SU-DHL-6 (cell line): ENCODE measurements at regions not wholly inside any gene's neighbourhood (a gene's known extent, or its start where the extent isn't known, plus 50 kb on each side); places are given as distances from the start of the nearest gene placed in this dataset.

Experiments used
- H2AFZ ChIP-seq: fragments of 200-600 bp; sonication (generic); 2 replicates; pipeline ENCODE4 v1.6.1; 2014; ENCODE audit warnings: low read depth, mild to moderate bottlenecking, moderate library complexity, mixed read lengths, antibody characterized with exemption, low read length; ENCODE audit not compliant: severe bottlenecking
- H3F3A ChIP-seq: fragments of 200-600 bp; shearing (Covaris generic); 2 replicates; pipeline ENCODE4 v1.6.0; 2016; ENCODE audit warnings: antibody characterized with exemption, mild to moderate bottlenecking; ENCODE audit not compliant: insufficient read depth
- H3K27ac ChIP-seq: fragments of 200-600 bp; sonication (generic); 2 replicates; pipeline ENCODE4 v1.5.1; 2016; ENCODE audit warnings: low read depth, mild to moderate bottlenecking, low read length, moderate library complexity, mixed read lengths
- H3K27me3 ChIP-seq: fragments of 200-600 bp; sonication (generic), shearing (Covaris generic); 2 replicates; pipeline ENCODE4 v1.6.0; 2014; ENCODE audit warnings: mild to moderate bottlenecking, low read length
- H3K36me3 ChIP-seq: fragments of 200-600 bp; sonication (generic); 2 replicates; pipeline ENCODE4 v1.6.1; 2014; ENCODE audit warnings: mild to moderate bottlenecking, low read length, mixed read lengths
- H3K4me2 ChIP-seq: fragments of 300-600, 200-600 bp; shearing (Covaris generic), sonication (generic); 2 replicates; pipeline ENCODE4 v1.6.0; 2014; ENCODE audit warnings: low read length, low read depth, mild to moderate bottlenecking; ENCODE audit not compliant: poor library complexity, severe bottlenecking
- H3K4me3 ChIP-seq: fragments of 200-600 bp; sonication (generic); 2 replicates; pipeline ENCODE4 v1.5.1; 2014; ENCODE audit warnings: antibody characterized with exemption, low read length, mild to moderate bottlenecking, mixed read lengths; ENCODE audit not compliant: insufficient read depth, poor library complexity, severe bottlenecking
- H3K79me2 ChIP-seq: fragments of 200-600 bp; sonication (generic); 2 replicates; pipeline ENCODE4 v1.6.1; 2014; ENCODE audit warnings: mild to moderate bottlenecking, low read length, moderate library complexity; ENCODE audit not compliant: insufficient read depth
- H3K9ac ChIP-seq: fragments of 200-600 bp; sonication (generic); 2 replicates; pipeline ENCODE4 v1.7.0; 2014; ENCODE audit warnings: mild to moderate bottlenecking, low read length
- H3K9me2 ChIP-seq: fragments of 200-600 bp; sonication (generic); replicated peaks from 2 replicates; pipeline ENCODE4 v1.6.1; 2014; ENCODE audit warnings: low read length; ENCODE audit not compliant: insufficient read depth
- H3K9me3 ChIP-seq: fragments of 200-600 bp; sonication (generic); 2 replicates; pipeline ENCODE4 v1.6.1; 2014; ENCODE audit warnings: low read length, mixed read lengths; ENCODE audit not compliant: insufficient read depth
- H4K20me1 ChIP-seq: fragments of 200-600 bp; sonication (generic); 2 replicates; pipeline ENCODE4 v1.6.1; 2014; ENCODE audit warnings: low read depth, mild to moderate bottlenecking, antibody characterized with exemption, low read length, moderate library complexity, mixed read lengths
- EZH2phosphoT487 ChIP-seq: fragments of 200-600 bp; sonication (generic), shearing (Covaris generic); conservative IDR thresholded peaks from 2 replicates; pipeline ENCODE4 v1.6.1; 2018; ENCODE audit warnings: mild to moderate bottlenecking, antibody characterized with exemption, low read length, moderate library complexity, mixed read lengths
- TF ChIP-seq, protein P1 (sequence below): fragments of 200-600 bp; sonication (generic); IDR thresholded peaks from one replicate; pipeline ENCODE4 v1.5.1; 2017; ENCODE audit warnings: antibody characterized with exemption, mild to moderate bottlenecking, low read length, moderate library complexity; ENCODE audit not compliant: insufficient read depth, poor library complexity, severe bottlenecking

DNA sequence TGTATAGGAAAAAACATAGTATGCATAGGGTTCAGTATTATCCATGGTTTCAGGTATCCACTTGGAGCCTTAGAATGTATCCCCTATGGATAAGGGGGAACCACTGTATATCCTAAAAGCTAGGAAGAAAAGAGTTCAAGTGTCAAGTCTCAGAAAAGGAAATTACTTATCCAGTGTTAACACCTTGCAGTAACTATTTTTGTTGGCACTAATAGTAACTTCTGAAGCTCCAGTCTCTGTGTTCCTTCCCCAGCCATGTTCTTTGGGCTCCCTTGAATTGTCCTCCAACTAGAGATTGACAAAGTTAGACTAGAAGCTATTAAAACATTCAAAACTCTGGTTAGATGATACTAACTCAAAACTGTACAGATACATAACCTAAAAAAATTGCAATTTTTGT lies 370.8 kb downstream of the NFIB start:
- no peak overlapping the region for H3K27ac ChIP-seq
- no peak overlapping the region for H3K9ac ChIP-seq
- no peaks in the 10 kb centered on the region for H4K20me1 ChIP-seq
- H3K27me3 ChIP-seq = no peaks in the 10 kb centered on the region
- H3K9me2 ChIP-seq = no peaks in the 10 kb centered on the region
- no peaks in the 10 kb centered on the region for H3F3A ChIP-seq
- no peak for TF ChIP-seq EZH2phosphoT487
- TF ChIP-seq, protein P1, sequence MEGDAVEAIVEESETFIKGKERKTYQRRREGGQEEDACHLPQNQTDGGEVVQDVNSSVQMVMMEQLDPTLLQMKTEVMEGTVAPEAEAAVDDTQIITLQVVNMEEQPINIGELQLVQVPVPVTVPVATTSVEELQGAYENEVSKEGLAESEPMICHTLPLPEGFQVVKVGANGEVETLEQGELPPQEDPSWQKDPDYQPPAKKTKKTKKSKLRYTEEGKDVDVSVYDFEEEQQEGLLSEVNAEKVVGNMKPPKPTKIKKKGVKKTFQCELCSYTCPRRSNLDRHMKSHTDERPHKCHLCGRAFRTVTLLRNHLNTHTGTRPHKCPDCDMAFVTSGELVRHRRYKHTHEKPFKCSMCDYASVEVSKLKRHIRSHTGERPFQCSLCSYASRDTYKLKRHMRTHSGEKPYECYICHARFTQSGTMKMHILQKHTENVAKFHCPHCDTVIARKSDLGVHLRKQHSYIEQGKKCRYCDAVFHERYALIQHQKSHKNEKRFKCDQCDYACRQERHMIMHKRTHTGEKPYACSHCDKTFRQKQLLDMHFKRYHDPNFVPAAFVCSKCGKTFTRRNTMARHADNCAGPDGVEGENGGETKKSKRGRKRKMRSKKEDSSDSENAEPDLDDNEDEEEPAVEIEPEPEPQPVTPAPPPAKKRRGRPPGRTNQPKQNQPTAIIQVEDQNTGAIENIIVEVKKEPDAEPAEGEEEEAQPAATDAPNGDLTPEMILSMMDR = no peak
- no peaks in the 10 kb centered on the region for H3K36me3 ChIP-seq
- no peak overlapping the region for H3K4me2 ChIP-seq
- H2AFZ ChIP-seq = no peak overlapping the region
- H3K4me3 ChIP-seq = no peak overlapping the region
- no peaks in the 10 kb centered on the region for H3K79me2 ChIP-seq
- H3K9me3 ChIP-seq = no peaks in the 10 kb centered on the region

DNA sequence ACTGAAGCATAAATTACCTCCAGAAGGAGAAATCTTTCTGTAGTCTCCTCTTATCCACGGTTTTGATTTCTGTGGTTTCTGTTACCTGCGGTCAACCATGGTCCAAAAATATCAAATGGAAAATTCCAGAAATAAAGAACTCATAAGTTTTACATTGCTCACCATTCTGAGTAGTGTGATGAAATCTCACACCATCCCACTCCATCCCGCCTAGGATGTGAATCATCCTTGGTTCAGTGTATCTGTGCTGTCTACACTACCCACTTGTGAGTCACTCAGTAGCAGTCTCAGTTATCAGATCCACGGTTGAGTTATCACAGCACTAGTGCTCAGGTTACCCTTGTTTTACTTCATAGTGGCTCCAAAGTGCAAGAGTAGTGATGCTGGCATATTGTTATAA lies 371.2 kb downstream of the NFIB start:
- Histone ChIP-seq H3K27me3 (no peaks in the 10 kb centered on the region), H3K79me2 (no peaks in the 10 kb centered on the region), H3K4me2 (no peak overlapping the region), H3F3A (no peaks in the 10 kb centered on the region), H3K9me2 (no peaks in the 10 kb centered on the region), H3K36me3 (no peaks in the 10 kb centered on the region), H3K9me3 (no peaks in the 10 kb centered on the region), H3K27ac (no peak overlapping the region), H2AFZ (no peak overlapping the region), H4K20me1 (no peaks in the 10 kb centered on the region), H3K4me3 (no peak overlapping the region), H3K9ac (no peak overlapping the region)
- TF ChIP-seq, protein P1 = no peak
- TF ChIP-seq EZH2phosphoT487 = no peak

DNA sequence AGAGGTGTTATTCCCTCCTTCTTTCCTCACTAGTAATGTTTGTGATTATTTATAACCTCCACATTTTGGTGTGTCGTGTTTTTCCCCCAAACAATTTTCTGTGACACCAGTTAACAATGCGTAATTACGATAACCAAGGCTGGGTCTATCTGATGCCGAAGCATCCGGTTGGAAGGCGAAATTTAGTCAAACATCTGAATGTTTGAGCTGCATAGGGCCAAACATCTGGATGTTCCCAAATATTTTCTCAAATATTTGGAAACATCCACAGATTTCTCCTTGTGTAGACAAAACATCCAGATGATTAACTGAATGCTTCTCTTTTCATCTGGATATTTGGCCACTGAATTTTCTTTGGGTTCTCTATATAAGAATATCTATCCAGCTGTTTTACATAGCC lies 371.7 kb downstream of the NFIB start:
- Histone ChIP-seq H3K79me2 (no peaks in the 10 kb centered on the region), H3K9ac (no peak overlapping the region), H3K27me3 (no peaks in the 10 kb centered on the region), H2AFZ (no peak overlapping the region), H4K20me1 (no peaks in the 10 kb centered on the region), H3K9me2 (no peaks in the 10 kb centered on the region), H3F3A (no peaks in the 10 kb centered on the region), H3K4me3 (no peak overlapping the region), H3K27ac (no peak overlapping the region), H3K36me3 (no peaks in the 10 kb centered on the region), H3K4me2 (no peak overlapping the region), H3K9me3 (no peaks in the 10 kb centered on the region)
- no peak for TF ChIP-seq EZH2phosphoT487
- TF ChIP-seq, protein P1 = no peak
